ENCODE measurements at regions not wholly inside any gene's neighbourhood (a gene's known extent, or its start where the extent isn't known, plus 50 kb on each side); places are given as distances from the start of the nearest gene placed in this dataset.

DNA sequence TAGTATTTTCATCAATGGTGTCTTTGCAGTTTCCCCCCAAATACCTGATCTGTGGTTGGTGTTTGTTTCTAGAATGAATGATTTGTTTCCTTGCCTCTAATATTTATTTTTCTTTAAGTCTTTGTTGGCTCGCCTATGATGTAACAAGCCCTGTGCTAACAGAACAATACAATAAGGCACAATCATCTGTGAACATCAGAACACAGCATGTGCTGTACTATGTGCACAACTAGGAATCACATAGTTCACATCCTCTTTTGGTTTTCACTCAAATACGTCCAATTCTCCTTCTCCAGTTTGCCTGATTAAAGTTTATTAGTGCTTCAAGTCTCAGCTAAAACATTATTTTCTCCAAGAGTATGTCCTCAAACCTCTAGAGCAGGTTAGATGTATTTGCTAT, 613.1 kb downstream of the EPHA7 start:
- TF ChIP-seq, protein P1, sequence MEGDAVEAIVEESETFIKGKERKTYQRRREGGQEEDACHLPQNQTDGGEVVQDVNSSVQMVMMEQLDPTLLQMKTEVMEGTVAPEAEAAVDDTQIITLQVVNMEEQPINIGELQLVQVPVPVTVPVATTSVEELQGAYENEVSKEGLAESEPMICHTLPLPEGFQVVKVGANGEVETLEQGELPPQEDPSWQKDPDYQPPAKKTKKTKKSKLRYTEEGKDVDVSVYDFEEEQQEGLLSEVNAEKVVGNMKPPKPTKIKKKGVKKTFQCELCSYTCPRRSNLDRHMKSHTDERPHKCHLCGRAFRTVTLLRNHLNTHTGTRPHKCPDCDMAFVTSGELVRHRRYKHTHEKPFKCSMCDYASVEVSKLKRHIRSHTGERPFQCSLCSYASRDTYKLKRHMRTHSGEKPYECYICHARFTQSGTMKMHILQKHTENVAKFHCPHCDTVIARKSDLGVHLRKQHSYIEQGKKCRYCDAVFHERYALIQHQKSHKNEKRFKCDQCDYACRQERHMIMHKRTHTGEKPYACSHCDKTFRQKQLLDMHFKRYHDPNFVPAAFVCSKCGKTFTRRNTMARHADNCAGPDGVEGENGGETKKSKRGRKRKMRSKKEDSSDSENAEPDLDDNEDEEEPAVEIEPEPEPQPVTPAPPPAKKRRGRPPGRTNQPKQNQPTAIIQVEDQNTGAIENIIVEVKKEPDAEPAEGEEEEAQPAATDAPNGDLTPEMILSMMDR (IDR thresholded peaks at IDR 0.05), result no peak
- no peak for TF ChIP-seq POLR2A (IDR thresholded peaks at IDR 0.05)
